GM23338 (cell line): ENCODE measurements at regions not wholly inside any gene's neighbourhood (a gene's known extent, or its start where the extent isn't known, plus 50 kb on each side); places are given as distances from the start of the nearest gene placed in this dataset.

Source experiments
- CREB1 ChIP-seq: fragments of 250-450 bp; sonication (Bioruptor Pico); IDR thresholded peaks from 2 replicates; pipeline ENCODE4 v1.5.0; 2020; ENCODE audit warnings: low read depth, mild to moderate bottlenecking, moderate library complexity
- EZH2phosphoT487 ChIP-seq: fragments of 200-600 bp; sonication (generic); IDR thresholded peaks from one replicate; pipeline ENCODE4 v1.8.1; 2018; ENCODE audit warnings: antibody characterized with exemption; ENCODE audit not compliant: unreplicated experiment

DNA sequence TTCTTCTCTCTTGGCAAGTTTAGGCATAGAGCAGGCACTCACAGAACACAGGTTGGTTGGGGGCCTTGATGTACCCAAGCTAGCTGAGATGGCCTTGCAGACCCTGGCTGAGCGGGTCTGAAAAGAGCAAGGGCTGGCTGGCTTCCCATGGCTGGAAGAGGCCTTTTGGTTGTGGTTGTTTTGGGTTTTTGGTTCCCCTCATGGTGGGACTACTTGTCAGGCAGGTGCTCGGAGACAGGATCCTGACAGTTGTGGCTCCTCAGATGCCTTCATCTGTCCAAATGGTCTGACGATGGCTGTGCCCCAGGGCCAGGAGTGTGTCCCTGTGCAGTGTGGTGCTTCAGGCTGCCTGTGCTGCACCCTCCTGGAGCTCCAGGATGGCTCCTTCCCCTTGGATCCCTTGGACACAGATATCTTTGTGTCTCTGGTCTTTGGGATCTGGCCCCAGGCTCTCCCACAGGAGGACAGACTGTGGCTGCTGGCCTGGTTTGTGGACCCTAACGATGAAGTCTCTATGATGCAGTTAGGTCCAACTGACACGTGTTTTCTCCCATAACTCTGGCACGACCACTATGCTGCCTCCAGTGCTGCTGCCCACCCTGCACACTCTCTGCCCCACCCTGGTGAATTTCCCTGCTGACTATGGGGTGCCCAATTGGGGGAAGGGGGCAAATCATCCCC, 321.5 kb upstream of the ZNF32 start:
- TF ChIP-seq CREB1 (no peak), EZH2phosphoT487 (no peak)
